Psoas muscle (tissue), 7 donors: ENCODE measurements at regions not wholly inside any gene's neighbourhood (a gene's known extent, or its start where the extent isn't known, plus 50 kb on each side); places are given as distances from the start of the nearest gene placed in this dataset.
"Not testable (repeated sequence)": the region's sequence is repeated elsewhere in the genome, so short reads cannot be mapped to it uniquely, and the experiment has no call there.

Source experiments
- ATAC-seq, 4 donors: fragments of 200-7000 bp; cut with Tn5 transposase; one replicate each; pipeline ENCODE4 v1.9.1; 2020; ENCODE audit warnings: moderate library complexity in 3 of 4, mild to moderate bottlenecking in 2 of 4
- DNase-seq, 2 donors: peaks; one replicate each; pipeline ENCODE4 v3.0.0-alpha.2; 2020
- H3K27ac ChIP-seq: fragments of 200-600 bp; one replicate; pipeline ENCODE4 v1.8.0; 2022
- H3K27me3 ChIP-seq, 3 donors: fragments of 200-600 bp in 1 of 3; one replicate each; pipeline versions ENCODE4 v1.6.1 to v1.8.0; 2013 to 2022; ENCODE audit warnings: low read length in 2 of 3, mild to moderate bottlenecking in 2 of 3, moderate library complexity in 1 of 3; ENCODE audit not compliant: insufficient read depth in 3 of 3
- H3K36me3 ChIP-seq, 2 donors: fragments of 200-600 bp in 1 of 2; one replicate each; pipeline versions ENCODE4 v1.6.1 to v1.8.0; 2013 to 2022; ENCODE audit warnings: low read depth in 1 of 2, mild to moderate bottlenecking in 1 of 2, moderate library complexity in 1 of 2; ENCODE audit not compliant: insufficient read depth in 1 of 2
- H3K4me1 ChIP-seq: fragments of 200-600 bp; one replicate; pipeline ENCODE4 v1.8.0; 2022
- H3K4me3 ChIP-seq: fragments of 200-600 bp; one replicate; pipeline ENCODE4 v1.8.0; 2022; ENCODE audit warnings: mild to moderate bottlenecking
- H3K9me3 ChIP-seq: fragments of 200-600 bp; one replicate; pipeline ENCODE4 v1.8.0; 2022
- WGBS, 3 donors: extraction: QIAGEN DNeasy Blood & Tissue Kit; methylation state at CpG; one replicate each; pipeline versions ENCODE4 v1.1.6 to v1.1.7; 2013; 5-methylcytosine and 5-hydroxymethylcytosine counted together
- intact Hi-C, 2 donors: fragments of 100-400 bp; cut with DNase I; formaldehyde crosslinking; loops; one replicate each; pipeline versions ENCODE4 v1.11.0 to v1.14.2; 2022
- donor health status: healthy with polysubstance abuse.
- donor health status: DM: no; HTN: no; CAD: no; lungs with moderate emphysema.
- donor health status: Bipolar disorder and iron deficiency.
- donor health status: healthy.
- donor health status: DM: yes; HTN: yes; CAD: no.
- donor health status: DM: no; HTN: no; CAD: no.
- donor health status: DM: yes; HTN: yes; CAD: no.

GRCh38 chr16:18263046-18263445 lies 73.5 kb downstream of the NPIPA8 start:
- H3K9me3 ChIP-seq, H3K4me3 ChIP-seq, H3K27me3 ChIP-seq, ATAC-seq, H3K4me1 ChIP-seq, H3K36me3 ChIP-seq, DNase-seq, H3K27ac ChIP-seq, intact Hi-C loops: not testable (repeated sequence)
- WGBS, 3 donors: no CpG with 5 or more reads among the region's 5 CpGs

- H3K4me1 ChIP-seq, H3K36me3 ChIP-seq, H3K27ac ChIP-seq, ATAC-seq, DNase-seq, H3K27me3 ChIP-seq, H3K4me3 ChIP-seq, H3K9me3 ChIP-seq, intact Hi-C loops: not testable (repeated sequence)
- 49 to 83% methylated on average over 1 to 2 of the region's 2 CpGs; no CpG with 5 or more reads in 1 of the 3 donors for WGBS, 3 donors
Observed at GRCh38 chr16:18261848-18262247, 74.7 kb downstream of the NPIPA8 start.

- H3K27me3 ChIP-seq, intact Hi-C loops, ATAC-seq, DNase-seq, H3K9me3 ChIP-seq, H3K27ac ChIP-seq, H3K4me1 ChIP-seq, H3K36me3 ChIP-seq, H3K4me3 ChIP-seq: not testable (repeated sequence)
- WGBS, 3 donors: 0 to 10% methylated on average over 1 to 2 of the region's 10 CpGs; no CpG with 5 or more reads in 1 of the 3 donors
Observed at GRCh38 chr16:18259496-18260176, 76.9 kb downstream of the NPIPA8 start.

- H3K4me3 ChIP-seq, DNase-seq, intact Hi-C loops, H3K9me3 ChIP-seq, H3K27ac ChIP-seq, H3K36me3 ChIP-seq, H3K27me3 ChIP-seq, ATAC-seq, H3K4me1 ChIP-seq: not testable (repeated sequence)
- 80% methylated on average over 1 of the region's 5 CpGs; no CpG with 5 or more reads in 2 of the 3 donors for WGBS, 3 donors
Observed at GRCh38 chr16:18252943-18253342, 83.6 kb downstream of the NPIPA8 start.

- H3K4me3 ChIP-seq, DNase-seq, ATAC-seq, H3K27ac ChIP-seq, H3K27me3 ChIP-seq, H3K9me3 ChIP-seq, H3K4me1 ChIP-seq, H3K36me3 ChIP-seq, intact Hi-C loops: not testable (repeated sequence)
- WGBS, 3 donors: 7 to 22% (median 11%) methylated on average over 4 to 10 of the region's 13 CpGs
Observed at GRCh38 chr16:18230505-18230904, 106.0 kb downstream of the NPIPA8 start.

- WGBS, 3 donors: 57 to 73% (median 68%) methylated on average over 11 to 15 of the region's 24 CpGs
- H3K4me1 ChIP-seq, H3K4me3 ChIP-seq, H3K27me3 ChIP-seq, intact Hi-C loops, H3K9me3 ChIP-seq, ATAC-seq, DNase-seq, H3K27ac ChIP-seq, H3K36me3 ChIP-seq: not testable (repeated sequence)
Observed at GRCh38 chr16:18222054-18223009, 114.2 kb downstream of the NPIPA8 start.

GRCh38 chr16:18217741-18218140 lies 118.8 kb downstream of the NPIPA8 start:
- ATAC-seq, intact Hi-C loops, H3K36me3 ChIP-seq, DNase-seq, H3K27me3 ChIP-seq, H3K4me1 ChIP-seq, H3K27ac ChIP-seq, H3K4me3 ChIP-seq, H3K9me3 ChIP-seq: not testable (repeated sequence)
- 34 to 60% (median 50%) methylated on average over 5 to 7 of the region's 9 CpGs for WGBS, 3 donors

- intact Hi-C loops, H3K27ac ChIP-seq, ATAC-seq, H3K4me3 ChIP-seq, H3K4me1 ChIP-seq, DNase-seq, H3K36me3 ChIP-seq, H3K9me3 ChIP-seq, H3K27me3 ChIP-seq: not testable (repeated sequence)
- WGBS, 3 donors: 28 to 43% (median 28%) methylated on average over 8 of the region's 9 CpGs
Observed at GRCh38 chr16:18216814-18217213, 119.7 kb downstream of the NPIPA8 start.

GRCh38 chr16:18213810-18214209 lies 122.7 kb downstream of the NPIPA8 start:
- H3K9me3 ChIP-seq, H3K4me1 ChIP-seq, ATAC-seq, H3K36me3 ChIP-seq, DNase-seq, intact Hi-C loops, H3K27ac ChIP-seq, H3K4me3 ChIP-seq, H3K27me3 ChIP-seq: not testable (repeated sequence)
- WGBS, 3 donors: 30 to 54% (median 54%) methylated on average over 3 to 4 of the region's 4 CpGs

GRCh38 chr16:18211505-18211904 lies 125.0 kb downstream of the NPIPA8 start:
- DNase-seq, intact Hi-C loops, H3K4me3 ChIP-seq, H3K36me3 ChIP-seq, H3K27me3 ChIP-seq, H3K4me1 ChIP-seq, H3K9me3 ChIP-seq, ATAC-seq, H3K27ac ChIP-seq: not testable (repeated sequence)
- WGBS, 3 donors: 72 to 94% (median 88%) methylated on average over 3 of the region's 4 CpGs

GRCh38 chr16:18204786-18205185 lies 131.8 kb downstream of the NPIPA8 start:
- intact Hi-C loops, H3K36me3 ChIP-seq, H3K4me3 ChIP-seq, DNase-seq, ATAC-seq, H3K27ac ChIP-seq, H3K4me1 ChIP-seq, H3K27me3 ChIP-seq, H3K9me3 ChIP-seq: not testable (repeated sequence)
- no CpG with 5 or more reads among the region's 1 CpG for WGBS, 3 donors
